H9 (cell line): ENCODE measurements at regions not wholly inside any gene's neighbourhood (a gene's known extent, or its start where the extent isn't known, plus 50 kb on each side); places are given as distances from the start of the nearest gene placed in this dataset.
A peak's percentile ranks its signal among the peaks of the same experiment; 100 is the strongest.

Experiments used
- DNase-seq: peaks from one replicate; pipeline ENCODE4 v3.0.0-alpha.2; 2017
- H2AFZ ChIP-seq: one replicate; pipeline ENCODE4 v1.6.1; 2013; ENCODE audit warnings: mild to moderate bottlenecking, low read length, control low read depth, moderate library complexity
- H2AK5ac ChIP-seq: 2 replicates; pipeline ENCODE4 v1.6.1; 2013; ENCODE audit warnings: low read length, control low read depth, mixed read lengths; ENCODE audit not compliant: insufficient read length
- H2BK120ac ChIP-seq: one replicate; pipeline ENCODE4 v1.6.1; 2013; ENCODE audit warnings: low read depth, mild to moderate bottlenecking, low read length, control low read depth, inconsistent platforms; ENCODE audit not compliant: poor library complexity, severe bottlenecking
- H2BK12ac ChIP-seq: 2 replicates; pipeline ENCODE4 v1.6.1; 2013; ENCODE audit warnings: low read length, control low read depth, mixed read lengths, low read depth; ENCODE audit not compliant: insufficient read length
- H2BK15ac ChIP-seq: 2 replicates; pipeline ENCODE4 v1.6.1; 2013; ENCODE audit warnings: low read depth, low read length, control low read depth
- H2BK20ac ChIP-seq: one replicate; pipeline ENCODE4 v1.6.1; 2013; ENCODE audit warnings: low read depth, mild to moderate bottlenecking, low read length, control low read depth, inconsistent platforms; ENCODE audit not compliant: poor library complexity, severe bottlenecking
- H2BK5ac ChIP-seq: 2 replicates; pipeline ENCODE4 v1.6.1; 2013; ENCODE audit warnings: low read length, control low read depth, mixed read lengths; ENCODE audit not compliant: insufficient read length
- H3K14ac ChIP-seq: 2 replicates; pipeline ENCODE4 v1.6.1; 2013; ENCODE audit warnings: low read length, control low read depth; ENCODE audit not compliant: insufficient read depth
- H3K18ac ChIP-seq: 2 replicates; pipeline ENCODE4 v1.6.1; 2013; ENCODE audit warnings: low read depth, mild to moderate bottlenecking, mixed read lengths, low read length, control low read depth; ENCODE audit not compliant: insufficient read length
- H3K23ac ChIP-seq: 2 replicates; pipeline ENCODE4 v1.6.1; 2013; ENCODE audit warnings: low read length, control low read depth, mixed read lengths, low read depth; ENCODE audit not compliant: insufficient read length
- H3K23me2 ChIP-seq: 2 replicates; pipeline ENCODE4 v1.6.1; 2013; ENCODE audit warnings: low read depth, mild to moderate bottlenecking, mixed read lengths, low read length, control low read depth; ENCODE audit not compliant: insufficient read length, poor library complexity, severe bottlenecking
- H3K27ac ChIP-seq: 2 replicates; pipeline ENCODE4 v1.5.1; 2013; ENCODE audit warnings: low read length, control low read depth, mixed read lengths, low read depth; ENCODE audit not compliant: insufficient read length
- H3K27me3 ChIP-seq: 2 replicates; pipeline ENCODE4 v1.6.1; 2013; ENCODE audit warnings: low read length, control low read depth, inconsistent platforms; ENCODE audit not compliant: insufficient read depth
- H3K4ac ChIP-seq: 2 replicates; pipeline ENCODE4 v1.6.1; 2013; ENCODE audit warnings: low read depth, mild to moderate bottlenecking, control low read depth, inconsistent platforms, low read length, moderate library complexity
- H3K4me1 ChIP-seq: 2 replicates; pipeline ENCODE4 v1.6.1; 2013; ENCODE audit warnings: low read length, control low read depth, inconsistent platforms; ENCODE audit not compliant: insufficient read depth
- H3K4me2 ChIP-seq: 2 replicates; pipeline ENCODE4 v1.6.1; 2013; ENCODE audit warnings: low read length, control low read depth, mixed read lengths; ENCODE audit not compliant: insufficient read length, insufficient read depth
- H3K56ac ChIP-seq: 2 replicates; pipeline ENCODE4 v1.6.1; 2013; ENCODE audit warnings: low read depth, mild to moderate bottlenecking, mixed read lengths, low read length, control low read depth; ENCODE audit not compliant: insufficient read length
- H3K79me1 ChIP-seq: 2 replicates; pipeline ENCODE4 v1.6.1; 2013; ENCODE audit warnings: low read depth, mild to moderate bottlenecking, moderate library complexity, low read length, control low read depth, inconsistent platforms; ENCODE audit not compliant: insufficient read depth, poor library complexity, severe bottlenecking
- H3K79me2 ChIP-seq: 2 replicates; pipeline ENCODE4 v1.6.1; 2013; ENCODE audit warnings: low read length, control low read depth, inconsistent platforms; ENCODE audit not compliant: insufficient read depth
- H3K9ac ChIP-seq: 2 replicates; pipeline ENCODE4 v1.6.1; 2013; ENCODE audit warnings: low read length, control low read depth, mixed read lengths; ENCODE audit not compliant: insufficient read length; ENCODE audit errors: extremely low read depth
- H3K9me3 ChIP-seq: one replicate; pipeline ENCODE4 v1.6.1; 2013; ENCODE audit warnings: low read depth, low read length, inconsistent platforms; ENCODE audit not compliant: control insufficient read depth
- H3T11ph ChIP-seq: one replicate; pipeline ENCODE4 v1.6.1; 2013; ENCODE audit warnings: mild to moderate bottlenecking, low read length, control low read depth, inconsistent platforms
- H4K20me1 ChIP-seq: one replicate; pipeline ENCODE4 v1.6.1; 2013; ENCODE audit not compliant: control insufficient read depth, insufficient read length, insufficient read depth
- H4K5ac ChIP-seq: 2 replicates; pipeline ENCODE4 v1.6.1; 2013; ENCODE audit warnings: low read depth, mild to moderate bottlenecking, mixed read lengths, low read length, control low read depth; ENCODE audit not compliant: insufficient read length
- H4K8ac ChIP-seq: replicated peaks from 2 replicates; pipeline ENCODE4 v1.6.1; 2013; ENCODE audit warnings: low read length, control low read depth, mixed read lengths, low read depth; ENCODE audit not compliant: insufficient read length
- H4K91ac ChIP-seq: 2 replicates; pipeline ENCODE4 v1.6.1; 2013; ENCODE audit warnings: low read depth, mild to moderate bottlenecking, moderate library complexity, mixed read lengths, low read length, control low read depth; ENCODE audit not compliant: insufficient read length
- H3K27ac Mint-ChIP-seq, 3 experiments: 2 replicates in 2 of 3; 3 replicates in 1 of 3; pipeline ENCODE4 v1.8.0; 2020 to 2021; ENCODE audit warnings: mixed read lengths in 3 of 3, mild to moderate bottlenecking in 1 of 3, moderate library complexity in 1 of 3
- H3K27me3 Mint-ChIP-seq: 2 replicates; pipeline ENCODE4 v1.8.0; 2021; ENCODE audit warnings: low read depth, mild to moderate bottlenecking, moderate library complexity, mixed read lengths
- H3K36me3 Mint-ChIP-seq, 3 experiments: 2 replicates in 2 of 3; 3 replicates in 1 of 3; pipeline ENCODE4 v1.8.0; 2020 to 2021; ENCODE audit warnings: low read depth in 3 of 3, mixed read lengths in 3 of 3; ENCODE audit not compliant: insufficient read depth in 1 of 3
- H3K4me1 Mint-ChIP-seq, 2 experiments: 2 replicates each; pipeline ENCODE4 v1.8.0; 2020; ENCODE audit warnings: mixed read lengths in 2 of 2
- H3K4me3 Mint-ChIP-seq, 2 experiments: 2 replicates in 1 of 2; 3 replicates in 1 of 2; pipeline ENCODE4 v1.8.0; 2020 to 2021; ENCODE audit warnings: mild to moderate bottlenecking in 2 of 2, mixed read lengths in 2 of 2, moderate library complexity in 1 of 2
- H3K9me3 Mint-ChIP-seq, 2 experiments: 2 replicates in 1 of 2; 3 replicates in 1 of 2; pipeline ENCODE4 v1.8.0; 2020; ENCODE audit warnings: mild to moderate bottlenecking in 2 of 2, mixed read lengths in 2 of 2, moderate library complexity in 1 of 2
- WGBS: extraction: QIAGEN DNeasy Blood & Tissue Kit; methylation state at CpG from one replicate; pipeline ENCODE4 v1.1.7; 2013; ENCODE audit warnings: missing lambda C conversion rate, low lambda C conversion rate, mixed read lengths; ENCODE audit not compliant: insufficient read length; ENCODE audit errors: extremely low coverage; 5-methylcytosine and 5-hydroxymethylcytosine counted together
- TF ChIP-seq, protein P1 (sequence below): fragments of 200-600 bp; sonication (generic); conservative IDR thresholded peaks from 3 replicates; pipeline ENCODE4 v1.8.0; 2021; ENCODE audit warnings: antibody characterized with exemption, mild to moderate bottlenecking

DNA sequence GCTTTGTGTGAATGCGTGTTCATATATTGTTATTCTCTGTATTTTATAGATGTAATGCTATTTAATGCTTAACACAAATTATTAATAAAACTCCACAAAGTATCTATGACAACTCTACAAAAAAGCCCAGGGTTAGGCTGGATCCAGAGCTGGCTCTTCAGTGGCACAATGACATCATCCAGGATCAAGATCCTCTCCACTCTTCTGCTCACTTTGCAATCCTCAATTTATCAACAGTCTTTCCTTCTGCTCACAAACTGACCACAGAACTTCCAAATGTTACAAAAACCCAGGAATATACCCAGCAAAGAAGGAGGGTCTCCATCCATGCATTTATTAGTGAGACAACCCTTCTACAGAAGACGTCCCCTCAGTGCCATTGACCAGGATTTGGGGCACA, 132.3 kb downstream of the HNRNPD start:
- H3K23me2 ChIP-seq: no peaks in the 10 kb centered on the region
- H3K4me2 ChIP-seq: no peak overlapping the region
- no peak overlapping the region for H3K23ac ChIP-seq
- no peak overlapping the region for H3K9ac ChIP-seq
- Mint-ChIP-seq H3K9me3 (no peaks in the 10 kb centered on the region), H3K36me3 (no peaks in the 10 kb centered on the region), H3K4me3 (no peak overlapping the region), H3K4me1 (no peaks in the 10 kb centered on the region), H3K27ac (peak overlapping the region in 1 of 3 experiments; percentile 61; a peak in 1 of 7 replicates), H3K27me3 (no peaks in the 10 kb centered on the region)
- H3K79me2 ChIP-seq: no peaks in the 10 kb centered on the region
- no peaks in the 10 kb centered on the region for H4K20me1 ChIP-seq
- no peak overlapping the region for H3T11ph ChIP-seq
- no peak overlapping the region for H4K8ac ChIP-seq
- H3K56ac ChIP-seq: no peak overlapping the region
- H3K79me1 ChIP-seq: no peaks in the 10 kb centered on the region
- TF ChIP-seq, protein P1, sequence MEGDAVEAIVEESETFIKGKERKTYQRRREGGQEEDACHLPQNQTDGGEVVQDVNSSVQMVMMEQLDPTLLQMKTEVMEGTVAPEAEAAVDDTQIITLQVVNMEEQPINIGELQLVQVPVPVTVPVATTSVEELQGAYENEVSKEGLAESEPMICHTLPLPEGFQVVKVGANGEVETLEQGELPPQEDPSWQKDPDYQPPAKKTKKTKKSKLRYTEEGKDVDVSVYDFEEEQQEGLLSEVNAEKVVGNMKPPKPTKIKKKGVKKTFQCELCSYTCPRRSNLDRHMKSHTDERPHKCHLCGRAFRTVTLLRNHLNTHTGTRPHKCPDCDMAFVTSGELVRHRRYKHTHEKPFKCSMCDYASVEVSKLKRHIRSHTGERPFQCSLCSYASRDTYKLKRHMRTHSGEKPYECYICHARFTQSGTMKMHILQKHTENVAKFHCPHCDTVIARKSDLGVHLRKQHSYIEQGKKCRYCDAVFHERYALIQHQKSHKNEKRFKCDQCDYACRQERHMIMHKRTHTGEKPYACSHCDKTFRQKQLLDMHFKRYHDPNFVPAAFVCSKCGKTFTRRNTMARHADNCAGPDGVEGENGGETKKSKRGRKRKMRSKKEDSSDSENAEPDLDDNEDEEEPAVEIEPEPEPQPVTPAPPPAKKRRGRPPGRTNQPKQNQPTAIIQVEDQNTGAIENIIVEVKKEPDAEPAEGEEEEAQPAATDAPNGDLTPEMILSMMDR: no peak
- H2BK5ac ChIP-seq: no peak overlapping the region
- no peak overlapping the region for H3K27ac ChIP-seq
- H3K27me3 ChIP-seq: no peaks in the 10 kb centered on the region
- H2BK20ac ChIP-seq: no peak overlapping the region
- no peak overlapping the region for H2BK120ac ChIP-seq
- no peak for DNase-seq
- H3K14ac ChIP-seq: no peak overlapping the region
- no peak overlapping the region for H2BK15ac ChIP-seq
- H3K4ac ChIP-seq: no peak overlapping the region
- no peaks in the 10 kb centered on the region for H3K9me3 ChIP-seq
- no peaks in the 10 kb centered on the region for H3K4me1 ChIP-seq
- H2AFZ ChIP-seq: no peak overlapping the region
- no peak overlapping the region for H4K91ac ChIP-seq
- no peak overlapping the region for H3K18ac ChIP-seq
- WGBS: no CpG with 5 or more reads among the region's 2 CpGs
- H4K5ac ChIP-seq: no peak overlapping the region
- no peak overlapping the region for H2AK5ac ChIP-seq
- H2BK12ac ChIP-seq: no peak overlapping the region
